H1 (cell line): ENCODE measurements at regions not wholly inside any gene's neighbourhood (a gene's known extent, or its start where the extent isn't known, plus 50 kb on each side); places are given as distances from the start of the nearest gene placed in this dataset.

Experiments used
- CHD1 ChIP-seq: IDR thresholded peaks from 2 replicates; pipeline ENCODE4 v1.6.1; 2012; ENCODE audit warnings: low read depth, low read length, improper control_type of control experiment
- HDAC2 ChIP-seq, 2 experiments: fragments of 300-600 bp in 1 of 2; sonication (generic) in 1 of 2; IDR thresholded peaks; 2 replicates each; pipeline ENCODE4 v1.6.1; 2011 to 2012; ENCODE audit warnings: low read depth in 2 of 2, low read length in 2 of 2, mild to moderate bottlenecking in 2 of 2, moderate library complexity in 2 of 2, borderline replicate concordance in 1 of 2, inconsistent platforms in 1 of 2
- TF ChIP-seq, protein P1 (sequence below): IDR thresholded peaks from 2 replicates; pipeline ENCODE4 v1.6.1; 2012; ENCODE audit warnings: low read length, inconsistent platforms

DNA sequence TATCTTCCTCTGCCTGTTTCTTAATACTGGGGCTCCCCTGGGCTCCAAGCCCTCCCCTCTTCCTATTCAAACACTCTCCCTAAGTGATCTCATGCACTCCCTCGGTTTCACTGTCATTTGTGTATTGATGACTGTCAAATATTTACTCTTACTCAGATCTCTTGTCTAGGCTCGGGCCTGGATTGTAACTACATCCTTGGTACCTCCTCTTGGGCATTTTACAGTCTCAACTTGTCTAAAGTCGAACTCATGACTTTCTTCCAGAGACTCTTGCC is 189.4 kb upstream of the PRDM1 start (continued):
- TF ChIP-seq, protein P1, sequence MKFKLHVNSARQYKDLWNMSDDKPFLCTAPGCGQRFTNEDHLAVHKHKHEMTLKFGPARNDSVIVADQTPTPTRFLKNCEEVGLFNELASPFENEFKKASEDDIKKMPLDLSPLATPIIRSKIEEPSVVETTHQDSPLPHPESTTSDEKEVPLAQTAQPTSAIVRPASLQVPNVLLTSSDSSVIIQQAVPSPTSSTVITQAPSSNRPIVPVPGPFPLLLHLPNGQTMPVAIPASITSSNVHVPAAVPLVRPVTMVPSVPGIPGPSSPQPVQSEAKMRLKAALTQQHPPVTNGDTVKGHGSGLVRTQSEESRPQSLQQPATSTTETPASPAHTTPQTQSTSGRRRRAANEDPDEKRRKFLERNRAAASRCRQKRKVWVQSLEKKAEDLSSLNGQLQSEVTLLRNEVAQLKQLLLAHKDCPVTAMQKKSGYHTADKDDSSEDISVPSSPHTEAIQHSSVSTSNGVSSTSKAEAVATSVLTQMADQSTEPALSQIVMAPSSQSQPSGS = no peak
- TF ChIP-seq HDAC2 (IDR thresholded peaks at IDR 0.05; ENCODE audit: borderline replicate concordance in 1 of 2, low read depth in 2 of 2, low read length in 2 of 2) (no peak), CHD1 (no peak)
